ENCODE measurements at regions not wholly inside any gene's neighbourhood (a gene's known extent, or its start where the extent isn't known, plus 50 kb on each side); places are given as distances from the start of the nearest gene placed in this dataset.

GRCh38 chr2:51107841-51108240 is 75.9 kb upstream of the NRXN1 start:
- no peak for TF ChIP-seq CTCF (IDR thresholded peaks at IDR 0.05)
- TF ChIP-seq POLR2A (IDR thresholded peaks at IDR 0.05), result no peak
- Histone ChIP-seq H3K27ac (no peak overlapping the region), H3K27me3 (no peaks in the 10 kb centered on the region), H3K4me1 (no peaks in the 10 kb centered on the region), H3K9me3 (no peaks in the 10 kb centered on the region), H3K36me3 (no peaks in the 10 kb centered on the region), H3K4me3 (no peak overlapping the region)
- DNase-seq, result no peak
- intact Hi-C loops (cut with DNase I; ENCODE audit: low total_unique reads), result no loop called here

GRCh38 chr2:51105811-51106210 is 73.9 kb upstream of the NRXN1 start:
- Histone ChIP-seq H3K9me3 (no peaks in the 10 kb centered on the region), H3K4me1 (no peaks in the 10 kb centered on the region), H3K27me3 (no peaks in the 10 kb centered on the region), H3K4me3 (no peak overlapping the region), H3K27ac (no peak overlapping the region), H3K36me3 (no peaks in the 10 kb centered on the region)
- intact Hi-C loops (cut with DNase I; ENCODE audit: low total_unique reads), result no loop called here
- no peak for TF ChIP-seq CTCF (IDR thresholded peaks at IDR 0.05)
- TF ChIP-seq POLR2A (IDR thresholded peaks at IDR 0.05), result no peak
- no peak for DNase-seq

- Histone ChIP-seq H3K27ac (no peak overlapping the region), H3K4me3 (no peak overlapping the region), H3K36me3 (no peaks in the 10 kb centered on the region), H3K9me3 (no peaks in the 10 kb centered on the region), H3K4me1 (no peaks in the 10 kb centered on the region), H3K27me3 (no peaks in the 10 kb centered on the region)
- no peak for DNase-seq
- intact Hi-C loops (cut with DNase I; ENCODE audit: low total_unique reads), result no loop called here
- TF ChIP-seq POLR2A (IDR thresholded peaks at IDR 0.05) (no peak), CTCF (IDR thresholded peaks at IDR 0.05) (no peak)
Observed at GRCh38 chr2:51103205-51103604, 71.3 kb upstream of the NRXN1 start.

GRCh38 chr2:51093016-51093415 is 61.1 kb upstream of the NRXN1 start:
- intact Hi-C loops (cut with DNase I; ENCODE audit: low total_unique reads), result no loop called here
- no peak for DNase-seq
- Histone ChIP-seq H3K27ac (no peak overlapping the region), H3K27me3 (no peaks in the 10 kb centered on the region), H3K4me3 (no peak overlapping the region), H3K4me1 (no peaks in the 10 kb centered on the region), H3K9me3 (no peaks in the 10 kb centered on the region), H3K36me3 (no peaks in the 10 kb centered on the region)
- TF ChIP-seq POLR2A (IDR thresholded peaks at IDR 0.05) (no peak), CTCF (IDR thresholded peaks at IDR 0.05) (no peak)

GRCh38 chr2:51085420-51086068 is 53.6 kb upstream of the NRXN1 start:
- Histone ChIP-seq H3K36me3 (no peaks in the 10 kb centered on the region), H3K27ac (no peak overlapping the region), H3K9me3 (no peaks in the 10 kb centered on the region), H3K4me3 (no peak overlapping the region), H3K27me3 (no peaks in the 10 kb centered on the region), H3K4me1 (no peaks in the 10 kb centered on the region)
- no peak for DNase-seq
- intact Hi-C loops (cut with DNase I; ENCODE audit: low total_unique reads), result no loop called here
- TF ChIP-seq CTCF (IDR thresholded peaks at IDR 0.05) (no peak), POLR2A (IDR thresholded peaks at IDR 0.05) (no peak)
